ENCODE measurements at regions not wholly inside any gene's neighbourhood (a gene's known extent, or its start where the extent isn't known, plus 50 kb on each side); places are given as distances from the start of the nearest gene placed in this dataset.

DNA sequence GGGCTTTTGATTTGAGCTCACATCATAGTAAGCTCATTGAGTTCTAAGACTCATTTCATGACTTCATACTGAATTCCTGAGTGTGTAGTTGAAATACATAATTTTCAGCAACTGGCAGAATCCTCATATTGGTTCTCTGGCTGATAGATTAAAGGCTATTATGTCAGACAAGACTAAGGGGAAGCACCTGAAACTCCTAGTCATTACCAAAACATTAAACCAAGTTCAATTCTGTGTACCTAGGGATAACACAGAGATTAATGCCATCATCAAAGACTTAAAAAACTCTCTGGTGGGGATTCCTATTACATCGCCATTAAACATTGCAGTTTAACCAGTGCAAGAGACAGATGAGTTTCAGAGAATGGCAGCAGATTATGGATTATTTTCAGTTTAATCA lies 339.1 kb downstream of the PTPRC start:
- no peak for TF ChIP-seq CTCF (IDR thresholded peaks at IDR 0.05 in 2 of 3, conservative IDR thresholded peaks at IDR 0.05 in 1 of 3; ENCODE audit: control insufficient read depth in 2 of 3, extremely low read depth in 1 of 3, insufficient read depth in 1 of 3, low read depth in 3 of 3, low read length in 3 of 3)
- no peak for TF ChIP-seq MEF2A (IDR thresholded peaks at IDR 0.05; ENCODE audit: insufficient read depth, low read depth, low read length)
- no peak for TF ChIP-seq ZNF24 (IDR thresholded peaks at IDR 0.05)
- no peak for TF ChIP-seq SP1 (IDR thresholded peaks at IDR 0.05; ENCODE audit: low read depth, low read length)
- TF ChIP-seq BHLHE40 (IDR thresholded peaks at IDR 0.05; ENCODE audit: borderline replicate concordance in 1 of 2, low read depth in 2 of 2, low read length in 1 of 2), result no peak
- TF ChIP-seq EP300 (IDR thresholded peaks at IDR 0.05; ENCODE audit: borderline replicate concordance in 1 of 2, control insufficient read depth in 1 of 2, low read depth in 2 of 2, low read length in 2 of 2), result no peak
- no peak for TF ChIP-seq BRCA1 (IDR thresholded peaks at IDR 0.05; ENCODE audit: low read depth, low read length)
- TF ChIP-seq USF2 (IDR thresholded peaks at IDR 0.05; ENCODE audit: borderline replicate concordance, low read depth, low read length), result no peak
